ENCODE measurements at regions not wholly inside any gene's neighbourhood (a gene's known extent, or its start where the extent isn't known, plus 50 kb on each side); places are given as distances from the start of the nearest gene placed in this dataset.

- Mint-ChIP-seq H3K9me3 (ENCODE audit: insufficient read depth) (peaks cover 2% of the 10 kb centered on the region), H3K27ac (no peak overlapping the region), H3K4me3 (no peak overlapping the region), H3K4me1 (no peaks in the 10 kb centered on the region), H3K27me3 (peaks cover 17% of the 10 kb centered on the region)
- Histone ChIP-seq H3K79me2 (ENCODE audit: control insufficient read depth, insufficient read depth, low read length) (no peaks in the 10 kb centered on the region), H3K4me3 (ENCODE audit: control extremely low read depth in 1 of 5, extremely low read depth in 1 of 5, insufficient read depth in 1 of 5, low read depth in 2 of 5, low read length in 4 of 5) (no peak overlapping the region), H2AFZ (ENCODE audit: insufficient read depth, low read depth, low read length, poor library complexity, severe bottlenecking) (no peak overlapping the region), H4K20me1 (ENCODE audit: control insufficient read depth, insufficient read depth, low read length, poor library complexity, severe bottlenecking) (no peaks in the 10 kb centered on the region), H3K4me1 (ENCODE audit: control insufficient read depth in 2 of 2, insufficient read depth in 2 of 2, low read length in 2 of 2) (no peaks in the 10 kb centered on the region), H3K9me3 (ENCODE audit: control extremely low read depth in 1 of 3, control insufficient read depth in 2 of 3, insufficient read depth in 1 of 3, low read length in 2 of 3) (no peaks in the 10 kb centered on the region), H3K27me3 (replicated peaks in 1 of 4; ENCODE audit: control extremely low read depth in 1 of 4, control insufficient read depth in 3 of 4, insufficient read depth in 4 of 4, low read length in 3 of 4) (no peaks in the 10 kb centered on the region), H3K36me3 (replicated peaks in 1 of 2; ENCODE audit: control extremely low read depth in 1 of 2, control insufficient read depth in 1 of 2, extremely low read depth in 1 of 2, insufficient read depth in 2 of 2, low read length in 1 of 2) (no peaks in the 10 kb centered on the region), H3K4me2 (replicated peaks; ENCODE audit: low read depth, low read length, poor library complexity, severe bottlenecking) (no peak overlapping the region), H3K27ac (ENCODE audit: low read length in 2 of 2) (no peak overlapping the region), H3K9ac (ENCODE audit: low read length) (no peak overlapping the region)
- TF ChIP-seq EZH2 (IDR thresholded peaks at IDR 0.05; ENCODE audit: borderline replicate concordance, insufficient read depth, low read depth, low read length, poor library complexity, severe bottlenecking) (no peak), CTCF (IDR thresholded peaks at IDR 0.05) (no peak)
- ATAC-seq (ENCODE audit: low read depth) (no peak), DNase-seq (no peak)
- no CpG with 5 or more reads among the region's 1 CpG for WGBS (ENCODE audit: insufficient coverage)
- CTCF ChIA-PET, result interaction anchor here (1.5 kb wide), 1 partner anchor 9 kb away, joined by 4 read pairs; no protein-coding TSS in a partner anchor
- POLR2A ChIA-PET, result no interaction called here
- intact Hi-C loops (cut with micrococcal nuclease), result no loop called here
Observed at GRCh38 chr1:61579802-61580201, 145.1 kb downstream of the TM2D1 start.

- Mint-ChIP-seq H3K9me3 (ENCODE audit: insufficient read depth) (peaks cover 4% of the 10 kb centered on the region), H3K4me3 (no peak overlapping the region), H3K27me3 (peaks cover 2% of the 10 kb centered on the region), H3K27ac (no peak overlapping the region), H3K4me1 (no peaks in the 10 kb centered on the region)
- Histone ChIP-seq H3K27me3 (replicated peaks in 1 of 4; ENCODE audit: control extremely low read depth in 1 of 4, control insufficient read depth in 3 of 4, insufficient read depth in 4 of 4, low read length in 3 of 4) (no peaks in the 10 kb centered on the region), H3K27ac (ENCODE audit: low read length in 2 of 2) (no peak overlapping the region), H2AFZ (ENCODE audit: insufficient read depth, low read depth, low read length, poor library complexity, severe bottlenecking) (no peak overlapping the region), H3K4me3 (ENCODE audit: control extremely low read depth in 1 of 5, extremely low read depth in 1 of 5, insufficient read depth in 1 of 5, low read depth in 2 of 5, low read length in 4 of 5) (no peak overlapping the region), H3K79me2 (ENCODE audit: control insufficient read depth, insufficient read depth, low read length) (no peaks in the 10 kb centered on the region), H3K9me3 (ENCODE audit: control extremely low read depth in 1 of 3, control insufficient read depth in 2 of 3, insufficient read depth in 1 of 3, low read length in 2 of 3) (peaks cover 0 to 5% (median 0%) of the 10 kb centered on the region in 3 donors), H3K4me2 (replicated peaks; ENCODE audit: low read depth, low read length, poor library complexity, severe bottlenecking) (no peak overlapping the region), H3K4me1 (ENCODE audit: control insufficient read depth in 2 of 2, insufficient read depth in 2 of 2, low read length in 2 of 2) (no peaks in the 10 kb centered on the region), H3K9ac (ENCODE audit: low read length) (no peak overlapping the region), H4K20me1 (ENCODE audit: control insufficient read depth, insufficient read depth, low read length, poor library complexity, severe bottlenecking) (no peaks in the 10 kb centered on the region), H3K36me3 (replicated peaks in 1 of 2; ENCODE audit: control extremely low read depth in 1 of 2, control insufficient read depth in 1 of 2, extremely low read depth in 1 of 2, insufficient read depth in 2 of 2, low read length in 1 of 2) (no peaks in the 10 kb centered on the region)
- intact Hi-C loops (cut with micrococcal nuclease), result no loop called here
- ChIA-PET POLR2A (no interaction called here), CTCF (no interaction called here)
- TF ChIP-seq EZH2 (IDR thresholded peaks at IDR 0.05; ENCODE audit: borderline replicate concordance, insufficient read depth, low read depth, low read length, poor library complexity, severe bottlenecking), result no peak
- no peak for TF ChIP-seq CTCF (IDR thresholded peaks at IDR 0.05)
- ATAC-seq (ENCODE audit: low read depth), result no peak
- no peak for DNase-seq
- WGBS (ENCODE audit: insufficient coverage), result no CpG with 5 or more reads among the region's 3 CpGs
Observed at GRCh38 chr1:61572046-61572445, 152.9 kb downstream of the TM2D1 start.

All from B cell (primary cell).